Peyer's patch (tissue), 4 donors: ENCODE measurements at regions not wholly inside any gene's neighbourhood (a gene's known extent, or its start where the extent isn't known, plus 50 kb on each side); places are given as distances from the start of the nearest gene placed in this dataset.

Experiments
- POLR2A ChIP-seq, 2 donors: fragments of 450-650 bp; IDR thresholded peaks; one replicate each; pipeline ENCODE4 v1.5.1; 2017; ENCODE audit warnings: antibody characterized with exemption in 2 of 2, mild to moderate bottlenecking in 2 of 2, moderate library complexity in 2 of 2
- TF ChIP-seq, protein P1 (sequence below), 6 experiments: fragments of 450-650 bp in 4 of 6; fragments of 200-600 bp in 2 of 6; sonication (generic) in 1 of 6; IDR thresholded peaks; one replicate each; pipeline ENCODE4 v1.5.1; 2017 to 2019; ENCODE audit warnings: antibody characterized with exemption in 6 of 6, mild to moderate bottlenecking in 3 of 6, moderate library complexity in 1 of 6

DNA sequence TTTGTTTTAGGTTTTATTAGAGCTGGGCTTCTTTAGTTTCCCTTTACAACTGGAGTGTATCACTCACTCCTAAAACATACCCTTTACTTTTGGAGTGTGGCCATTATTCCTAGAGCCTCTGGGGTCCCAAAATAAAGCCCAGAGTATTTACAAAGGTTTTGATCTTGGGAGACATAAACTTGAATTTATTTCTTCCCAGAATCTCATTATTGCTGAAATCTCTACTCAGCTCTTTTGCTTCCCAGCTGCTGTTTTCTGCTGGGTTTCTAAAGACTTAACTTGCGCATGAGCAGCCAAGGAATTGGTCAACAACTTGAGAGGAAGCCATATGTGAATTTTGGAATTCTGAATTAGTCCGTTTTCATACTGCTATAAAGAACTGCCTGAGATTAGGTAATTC lies 94.5 kb upstream of the NRSN1 start:
- TF ChIP-seq, protein P1, sequence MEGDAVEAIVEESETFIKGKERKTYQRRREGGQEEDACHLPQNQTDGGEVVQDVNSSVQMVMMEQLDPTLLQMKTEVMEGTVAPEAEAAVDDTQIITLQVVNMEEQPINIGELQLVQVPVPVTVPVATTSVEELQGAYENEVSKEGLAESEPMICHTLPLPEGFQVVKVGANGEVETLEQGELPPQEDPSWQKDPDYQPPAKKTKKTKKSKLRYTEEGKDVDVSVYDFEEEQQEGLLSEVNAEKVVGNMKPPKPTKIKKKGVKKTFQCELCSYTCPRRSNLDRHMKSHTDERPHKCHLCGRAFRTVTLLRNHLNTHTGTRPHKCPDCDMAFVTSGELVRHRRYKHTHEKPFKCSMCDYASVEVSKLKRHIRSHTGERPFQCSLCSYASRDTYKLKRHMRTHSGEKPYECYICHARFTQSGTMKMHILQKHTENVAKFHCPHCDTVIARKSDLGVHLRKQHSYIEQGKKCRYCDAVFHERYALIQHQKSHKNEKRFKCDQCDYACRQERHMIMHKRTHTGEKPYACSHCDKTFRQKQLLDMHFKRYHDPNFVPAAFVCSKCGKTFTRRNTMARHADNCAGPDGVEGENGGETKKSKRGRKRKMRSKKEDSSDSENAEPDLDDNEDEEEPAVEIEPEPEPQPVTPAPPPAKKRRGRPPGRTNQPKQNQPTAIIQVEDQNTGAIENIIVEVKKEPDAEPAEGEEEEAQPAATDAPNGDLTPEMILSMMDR (IDR thresholded peaks at IDR 0.05) = no peak
- TF ChIP-seq POLR2A (IDR thresholded peaks at IDR 0.05) = no peak
